ENCODE measurements at regions not wholly inside any gene's neighbourhood (a gene's known extent, or its start where the extent isn't known, plus 50 kb on each side); places are given as distances from the start of the nearest gene placed in this dataset.
"Not testable (repeated sequence)": the region's sequence is repeated elsewhere in the genome, so short reads cannot be mapped to it uniquely, and the experiment has no call there.

- Histone ChIP-seq H3K36me3 (replicated peaks in 1 of 2; ENCODE audit: control insufficient read depth in 1 of 2, insufficient read depth in 2 of 2, low read length in 1 of 2) (no peaks in the 10 kb centered on the region), H3K4me2 (no peak overlapping the region), H3K27me3 (ENCODE audit: insufficient read depth) (no peaks in the 10 kb centered on the region), H3K79me2 (ENCODE audit: insufficient read depth) (no peaks in the 10 kb centered on the region), H3K9ac (no peak overlapping the region), H3K9me3 (no peaks in the 10 kb centered on the region), H2AFZ (ENCODE audit: low read depth) (no peak overlapping the region), H4K20me1 (ENCODE audit: insufficient read depth) (no peaks in the 10 kb centered on the region), H3K27ac (ENCODE audit: low read depth in 2 of 2, low read length in 1 of 2) (no peak overlapping the region), H3K4me1 (ENCODE audit: control insufficient read depth in 1 of 2, insufficient read depth in 2 of 2, low read depth in 1 of 2, low read length in 1 of 2) (no peaks in the 10 kb centered on the region), H3K4me3 (ENCODE audit: low read depth in 2 of 2, low read length in 1 of 2) (no peak overlapping the region), H3K9me2 (no peaks in the 10 kb centered on the region), H3F3A (replicated peaks; ENCODE audit: insufficient read depth) (no peaks in the 10 kb centered on the region)
- no peak for DNase-seq
- ChIA-PET CTCF (no interaction called here), POLR2A (no interaction called here)
- TF ChIP-seq EP300 (IDR thresholded peaks at IDR 0.05; ENCODE audit: borderline replicate concordance in 1 of 2, low read depth in 1 of 2, low read length in 1 of 2): no peak
- TF ChIP-seq REST (IDR thresholded peaks at IDR 0.05; ENCODE audit: low read depth, low read length): no peak
- TF ChIP-seq MXI1 (IDR thresholded peaks at IDR 0.05; ENCODE audit: low read depth, low read length): no peak
- no peak for TF ChIP-seq TAF1 (IDR thresholded peaks at IDR 0.05; ENCODE audit: borderline replicate concordance, low read depth, low read length)
- TF ChIP-seq SIN3A (IDR thresholded peaks at IDR 0.05; ENCODE audit: borderline replicate concordance, low read depth, low read length): no peak
- TF ChIP-seq ZBTB33 (IDR thresholded peaks at IDR 0.05; ENCODE audit: borderline replicate concordance, low read depth): no peak
- TF ChIP-seq USF2 (IDR thresholded peaks at IDR 0.05; ENCODE audit: borderline replicate concordance, low read depth, low read length): no peak
- no peak for TF ChIP-seq FOXM1 (IDR thresholded peaks at IDR 0.05; ENCODE audit: low read depth)
- TF ChIP-seq RFX5 (IDR thresholded peaks at IDR 0.05; ENCODE audit: low read length): no peak
- no peak for TF ChIP-seq IRF3 (IDR thresholded peaks at IDR 0.05; ENCODE audit: low read depth, low read length)
- whole genome bisulfite sequencing (ENCODE audit: low lambda C conversion rate): 77% methylated on average over 4 of the region's 4 CpGs
These were observed 68.6 kb upstream of the MARCKS start for GRCh38 chr6:113788586-113788985.

GRCh38 chr6:113791225-113791624 is 65.9 kb upstream of the MARCKS start:
- H3K9me2 ChIP-seq; POLR2A ChIA-PET; H3K27ac ChIP-seq (ENCODE audit: low read depth in 2 of 2, low read length in 1 of 2); H3K4me1 ChIP-seq (ENCODE audit: control insufficient read depth in 1 of 2, insufficient read depth in 2 of 2, low read depth in 1 of 2, low read length in 1 of 2); H3K4me2 ChIP-seq; H3K9ac ChIP-seq; H4K20me1 ChIP-seq (ENCODE audit: insufficient read depth); H3F3A ChIP-seq (replicated peaks; ENCODE audit: insufficient read depth); H3K27me3 ChIP-seq (ENCODE audit: insufficient read depth); H3K4me3 ChIP-seq (ENCODE audit: low read depth in 2 of 2, low read length in 1 of 2); H3K79me2 ChIP-seq (ENCODE audit: insufficient read depth); H2AFZ ChIP-seq (ENCODE audit: low read depth); DNase-seq; H3K9me3 ChIP-seq; H3K36me3 ChIP-seq (replicated peaks in 1 of 2; ENCODE audit: control insufficient read depth in 1 of 2, insufficient read depth in 2 of 2, low read length in 1 of 2): not testable (repeated sequence)
- WGBS (ENCODE audit: low lambda C conversion rate): over 99% methylated on average over 4 of the region's 4 CpGs
- CTCF ChIA-PET: interaction anchor here (1.2 to 1.5 kb wide), 2 partner anchors 13 to 68 kb away, joined by 3 to 4 read pairs; no protein-coding TSS in a partner anchor

- H2AFZ ChIP-seq (ENCODE audit: low read depth); H3K36me3 ChIP-seq (replicated peaks in 1 of 2; ENCODE audit: control insufficient read depth in 1 of 2, insufficient read depth in 2 of 2, low read length in 1 of 2); H4K20me1 ChIP-seq (ENCODE audit: insufficient read depth); CTCF ChIA-PET; H3K27me3 ChIP-seq (ENCODE audit: insufficient read depth); H3K27ac ChIP-seq (ENCODE audit: low read depth in 2 of 2, low read length in 1 of 2); H3F3A ChIP-seq (replicated peaks; ENCODE audit: insufficient read depth); H3K79me2 ChIP-seq (ENCODE audit: insufficient read depth); POLR2A ChIA-PET; H3K9ac ChIP-seq; H3K4me2 ChIP-seq; H3K4me1 ChIP-seq (ENCODE audit: control insufficient read depth in 1 of 2, insufficient read depth in 2 of 2, low read depth in 1 of 2, low read length in 1 of 2); H3K9me3 ChIP-seq; H3K9me2 ChIP-seq; H3K4me3 ChIP-seq (ENCODE audit: low read depth in 2 of 2, low read length in 1 of 2); DNase-seq: not testable (repeated sequence)
- 61% methylated on average over 4 of the region's 4 CpGs for WGBS (ENCODE audit: low lambda C conversion rate)
These were observed 61.8 kb upstream of the MARCKS start for GRCh38 chr6:113795371-113795770.

All from SK-N-SH (cell line).